Left lung (tissue), 4 donors: ENCODE measurements at regions not wholly inside any gene's neighbourhood (a gene's known extent, or its start where the extent isn't known, plus 50 kb on each side); places are given as distances from the start of the nearest gene placed in this dataset.

Experiments used
- ATAC-seq: fragments of 200-7000 bp; cut with Tn5 transposase; one replicate; pipeline ENCODE4 v1.9.1; 2020; ENCODE audit warnings: moderate library complexity
- DNase-seq, 4 donors: peaks; one replicate each; pipeline ENCODE4 v3.0.0-alpha.2; 2013 to 2020
- H3K27ac ChIP-seq, 2 donors: fragments of 200-600 bp; sonication (generic) in 1 of 2; one replicate each; pipeline versions ENCODE4 v1.5.0 to v1.8.0; 2020 to 2021
- H3K27me3 ChIP-seq, 2 donors: fragments of 200-600 bp; sonication (generic) in 1 of 2; one replicate each; pipeline versions ENCODE4 v1.5.0 to v1.8.0; 2020 to 2021
- H3K36me3 ChIP-seq, 2 donors: fragments of 200-600 bp; sonication (generic) in 1 of 2; one replicate each; pipeline versions ENCODE4 v1.5.0 to v1.8.0; 2020 to 2021
- H3K4me1 ChIP-seq, 2 donors: fragments of 200-600 bp; one replicate each; pipeline ENCODE4 v1.8.0; 2021
- H3K4me3 ChIP-seq, 2 donors: fragments of 200-600 bp; sonication (generic) in 1 of 2; one replicate each; pipeline versions ENCODE4 v1.5.0 to v1.8.0; 2020 to 2021; ENCODE audit warnings: mild to moderate bottlenecking in 1 of 2
- H3K9me3 ChIP-seq, 2 donors: fragments of 200-600 bp; sonication (generic) in 1 of 2; one replicate each; pipeline versions ENCODE4 v1.5.0 to v1.8.0; 2020 to 2021
- intact Hi-C, 2 donors: fragments of 100-400 bp; cut with DNase I; formaldehyde crosslinking; loops; one replicate each; pipeline versions ENCODE4 v1.11.2 to v1.14.2; 2022
- TF ChIP-seq, protein P1 (sequence below), 2 donors: fragments of 200-600 bp; sonication (generic) in 1 of 2; IDR thresholded peaks; one replicate each; pipeline versions ENCODE4 v1.5.0 to v1.8.0; 2021; ENCODE audit warnings: antibody characterized with exemption in 2 of 2
- donor health status: DM: no; HTN: yes; CAD: no.
- donor health status: DM: no; HTN: no; CAD: no.

DNA sequence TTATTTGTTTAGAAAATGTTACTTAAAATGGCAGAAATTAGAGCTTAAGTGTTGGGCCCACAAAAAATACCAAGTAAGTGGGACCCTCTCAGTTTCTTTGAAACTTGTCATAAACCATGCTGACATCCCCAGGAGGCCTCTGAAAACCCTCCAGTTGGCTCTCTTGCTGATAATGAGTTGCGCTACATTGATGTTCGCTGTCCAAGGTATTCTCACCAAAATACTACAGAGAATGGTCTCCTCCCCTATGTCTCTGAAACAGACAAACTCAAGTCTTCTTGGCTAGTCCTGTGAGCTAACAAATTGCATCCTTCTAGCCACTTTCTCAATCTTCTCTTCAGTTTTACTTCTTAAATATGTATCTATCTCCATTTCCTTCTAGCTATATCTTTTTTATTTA is 669.4 kb downstream of the IRS1 start:
- Histone ChIP-seq H3K4me1 (no peaks in the 10 kb centered on the region), H3K4me3 (no peak overlapping the region), H3K9me3 (no peaks in the 10 kb centered on the region), H3K27ac (no peak overlapping the region), H3K27me3 (no peaks in the 10 kb centered on the region), H3K36me3 (no peaks in the 10 kb centered on the region)
- no peak for DNase-seq
- intact Hi-C loops: no loop called here
- ATAC-seq: no peak
- TF ChIP-seq, protein P1, sequence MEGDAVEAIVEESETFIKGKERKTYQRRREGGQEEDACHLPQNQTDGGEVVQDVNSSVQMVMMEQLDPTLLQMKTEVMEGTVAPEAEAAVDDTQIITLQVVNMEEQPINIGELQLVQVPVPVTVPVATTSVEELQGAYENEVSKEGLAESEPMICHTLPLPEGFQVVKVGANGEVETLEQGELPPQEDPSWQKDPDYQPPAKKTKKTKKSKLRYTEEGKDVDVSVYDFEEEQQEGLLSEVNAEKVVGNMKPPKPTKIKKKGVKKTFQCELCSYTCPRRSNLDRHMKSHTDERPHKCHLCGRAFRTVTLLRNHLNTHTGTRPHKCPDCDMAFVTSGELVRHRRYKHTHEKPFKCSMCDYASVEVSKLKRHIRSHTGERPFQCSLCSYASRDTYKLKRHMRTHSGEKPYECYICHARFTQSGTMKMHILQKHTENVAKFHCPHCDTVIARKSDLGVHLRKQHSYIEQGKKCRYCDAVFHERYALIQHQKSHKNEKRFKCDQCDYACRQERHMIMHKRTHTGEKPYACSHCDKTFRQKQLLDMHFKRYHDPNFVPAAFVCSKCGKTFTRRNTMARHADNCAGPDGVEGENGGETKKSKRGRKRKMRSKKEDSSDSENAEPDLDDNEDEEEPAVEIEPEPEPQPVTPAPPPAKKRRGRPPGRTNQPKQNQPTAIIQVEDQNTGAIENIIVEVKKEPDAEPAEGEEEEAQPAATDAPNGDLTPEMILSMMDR (IDR thresholded peaks at IDR 0.05): no peak

DNA sequence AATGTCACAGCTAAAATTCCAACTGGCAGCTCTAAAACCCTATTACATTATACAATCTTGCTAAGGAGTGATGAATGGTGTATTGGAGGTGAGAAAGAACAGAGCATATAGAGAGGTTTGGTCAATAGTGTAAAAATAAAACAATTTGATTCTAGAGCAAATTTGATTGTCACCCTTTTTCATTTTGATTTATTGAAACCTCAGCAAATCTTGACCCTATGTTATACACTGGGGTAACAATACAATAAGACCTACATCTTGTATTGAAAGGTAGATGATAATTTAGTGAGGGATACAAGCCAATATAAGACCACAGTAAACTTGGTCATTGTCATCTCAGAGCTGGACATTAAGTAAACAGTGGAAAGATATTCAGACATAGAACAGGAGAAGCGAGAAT is 671.9 kb downstream of the IRS1 start:
- no peaks in the 10 kb centered on the region for H3K27me3 ChIP-seq
- ATAC-seq (no peak), DNase-seq (no peak)
- H3K36me3 ChIP-seq: no peaks in the 10 kb centered on the region
- H3K9me3 ChIP-seq: no peaks in the 10 kb centered on the region
- H3K4me3 ChIP-seq: no peak overlapping the region
- intact Hi-C loops: no loop called here
- H3K27ac ChIP-seq: no peak overlapping the region
- TF ChIP-seq, protein P1 (IDR thresholded peaks at IDR 0.05): no peak
- peaks cover 7 to 14% of the 10 kb centered on the region in 2 donors for H3K4me1 ChIP-seq

DNA sequence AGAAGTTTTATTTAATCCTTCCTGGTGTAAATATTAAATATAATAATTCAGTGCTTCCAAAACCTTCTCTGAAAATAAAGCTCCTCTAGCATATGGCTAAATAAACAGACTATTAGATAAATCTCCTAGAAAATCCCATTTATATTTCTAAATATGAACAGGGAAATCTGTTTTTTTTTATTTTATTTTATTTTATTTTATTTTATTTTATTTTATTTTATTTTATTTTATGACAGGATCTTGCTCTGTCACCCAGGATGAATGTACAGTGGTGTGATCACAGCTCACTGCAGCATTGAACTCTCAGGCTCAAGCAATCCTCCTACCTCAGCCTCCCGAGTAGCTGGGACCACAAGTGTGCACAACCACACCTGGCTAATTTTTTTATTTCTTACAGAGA is 673.5 kb downstream of the IRS1 start:
- intact Hi-C loops: no loop called here
- no peaks in the 10 kb centered on the region for H3K36me3 ChIP-seq
- peaks cover 7 to 29% of the 10 kb centered on the region in 2 donors for H3K4me1 ChIP-seq
- TF ChIP-seq, protein P1 (IDR thresholded peaks at IDR 0.05): no peak
- H3K27me3 ChIP-seq: no peaks in the 10 kb centered on the region
- no peak for ATAC-seq
- H3K9me3 ChIP-seq: no peaks in the 10 kb centered on the region
- H3K4me3 ChIP-seq: no peak overlapping the region
- H3K27ac ChIP-seq: no peak overlapping the region
- no peak for DNase-seq

DNA sequence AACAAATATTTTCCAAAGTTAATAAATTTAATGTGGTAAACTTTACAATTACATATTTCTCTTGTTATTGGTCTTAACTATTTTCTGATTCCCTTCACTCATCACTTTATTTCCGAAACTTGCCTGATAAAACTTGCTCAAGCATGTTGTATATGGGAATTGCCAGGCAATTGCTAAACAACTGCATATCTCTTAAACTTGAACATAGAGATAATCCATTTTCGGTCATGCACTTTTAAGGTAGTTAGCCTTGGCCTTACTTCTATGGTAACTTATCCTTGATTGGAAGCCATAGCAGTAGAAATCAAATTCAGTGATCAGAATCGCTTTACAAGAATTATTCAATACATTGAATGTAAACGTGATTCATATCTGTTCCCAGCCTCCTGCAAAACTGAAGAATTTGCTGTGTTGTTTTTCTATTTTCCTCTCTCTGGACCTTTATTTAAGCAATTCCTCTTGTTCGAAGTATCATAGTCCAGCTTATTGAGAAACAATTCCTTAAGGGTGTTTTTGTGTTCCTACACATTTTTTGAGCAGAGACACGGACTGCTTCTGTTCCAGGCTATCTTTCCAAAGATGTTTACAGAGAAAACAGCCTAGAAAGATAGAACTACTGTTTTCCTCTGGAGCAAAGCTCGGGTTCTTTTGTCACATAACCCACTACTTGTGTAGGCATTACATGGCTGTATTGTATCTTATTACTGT is 674.3 kb downstream of the IRS1 start:
- Histone ChIP-seq H3K36me3 (no peaks in the 10 kb centered on the region), H3K9me3 (no peaks in the 10 kb centered on the region), H3K27ac (no peak overlapping the region), H3K27me3 (no peaks in the 10 kb centered on the region), H3K4me1 (peaks cover 7 to 36% of the 10 kb centered on the region in 2 donors), H3K4me3 (no peak overlapping the region)
- no peak for ATAC-seq
- TF ChIP-seq, protein P1 (IDR thresholded peaks at IDR 0.05): no peak
- intact Hi-C loops: no loop called here
- peak in 2 of 4 donors; percentile 59 to 61 for DNase-seq

DNA sequence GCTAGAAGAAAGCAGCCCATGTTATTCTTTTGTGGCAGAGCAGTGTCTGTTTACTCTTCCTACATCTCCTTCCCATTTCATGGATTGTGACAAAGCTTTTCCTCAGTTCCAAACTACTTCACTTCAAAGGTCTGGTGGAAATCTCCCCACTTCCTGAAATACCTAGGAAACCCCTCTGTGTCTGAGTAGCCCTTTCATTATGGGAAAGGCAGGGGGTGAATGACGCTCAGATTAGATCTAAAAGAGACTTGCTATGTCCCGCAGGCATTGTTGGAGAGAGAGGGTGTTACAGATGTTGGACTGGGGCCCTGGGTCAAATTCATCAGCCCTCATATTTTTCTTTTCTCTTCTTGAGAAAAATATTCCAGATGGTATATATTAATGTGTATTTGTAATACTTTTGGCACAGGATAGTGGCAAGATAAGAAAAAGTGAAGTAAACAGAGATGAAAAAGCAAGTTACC is 675.0 kb downstream of the IRS1 start:
- ATAC-seq (no peak), DNase-seq (peak in 2 of 4 donors; percentile 67 to 74)
- H3K4me1 ChIP-seq: peaks cover 7 to 44% of the 10 kb centered on the region in 2 donors
- H3K9me3 ChIP-seq: no peaks in the 10 kb centered on the region
- no peaks in the 10 kb centered on the region for H3K36me3 ChIP-seq
- H3K27ac ChIP-seq: no peak overlapping the region
- TF ChIP-seq, protein P1 (IDR thresholded peaks at IDR 0.05): no peak
- no peaks in the 10 kb centered on the region for H3K27me3 ChIP-seq
- H3K4me3 ChIP-seq: no peak overlapping the region
- intact Hi-C loops: no loop called here
